ENCODE measurements at regions not wholly inside any gene's neighbourhood (a gene's known extent, or its start where the extent isn't known, plus 50 kb on each side); places are given as distances from the start of the nearest gene placed in this dataset.
"Not testable (repeated sequence)": the region's sequence is repeated elsewhere in the genome, so short reads cannot be mapped to it uniquely, and the experiment has no call there.

DNA sequence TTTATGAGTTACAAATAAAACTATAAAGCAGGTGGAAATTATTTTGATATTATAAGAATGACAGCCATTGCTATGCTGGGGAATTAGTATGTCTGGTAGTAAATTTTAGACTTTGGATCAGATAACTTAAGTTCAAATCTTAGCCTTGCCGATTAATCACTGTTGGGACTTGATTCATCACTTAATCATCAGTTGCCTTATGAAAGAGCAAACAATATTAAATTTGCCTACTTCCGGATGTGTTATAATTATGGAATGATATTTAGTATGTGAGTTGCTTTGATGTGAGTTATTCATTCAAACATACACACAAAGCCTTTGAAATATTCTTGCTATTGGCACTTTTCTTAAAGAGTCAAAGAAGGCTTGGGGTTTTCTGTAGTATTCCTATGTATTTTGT is 717.7 kb downstream of the BRINP1 start:
- no peak for DNase-seq (ENCODE audit: low read depth)

DNA sequence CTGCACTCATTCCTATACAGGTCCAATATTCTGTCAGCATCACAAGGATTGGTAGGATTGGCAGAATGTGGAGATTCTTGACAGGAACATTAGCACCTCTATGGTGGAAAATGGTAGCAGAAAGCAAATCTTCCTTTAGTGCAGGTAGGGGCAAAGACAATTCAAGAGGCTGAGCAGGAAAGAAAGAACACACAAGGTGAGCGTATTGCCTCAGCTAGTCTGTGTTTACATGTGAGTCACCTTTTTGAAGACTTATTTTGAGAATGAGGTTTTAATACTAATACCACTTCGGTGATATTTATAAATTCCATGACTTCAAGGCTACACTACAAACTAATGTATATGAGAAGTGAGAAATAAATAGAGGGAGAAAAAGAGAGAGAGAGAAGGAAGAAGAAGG is 717.0 kb downstream of the BRINP1 start:
- no peak for DNase-seq (ENCODE audit: low read depth)

DNA sequence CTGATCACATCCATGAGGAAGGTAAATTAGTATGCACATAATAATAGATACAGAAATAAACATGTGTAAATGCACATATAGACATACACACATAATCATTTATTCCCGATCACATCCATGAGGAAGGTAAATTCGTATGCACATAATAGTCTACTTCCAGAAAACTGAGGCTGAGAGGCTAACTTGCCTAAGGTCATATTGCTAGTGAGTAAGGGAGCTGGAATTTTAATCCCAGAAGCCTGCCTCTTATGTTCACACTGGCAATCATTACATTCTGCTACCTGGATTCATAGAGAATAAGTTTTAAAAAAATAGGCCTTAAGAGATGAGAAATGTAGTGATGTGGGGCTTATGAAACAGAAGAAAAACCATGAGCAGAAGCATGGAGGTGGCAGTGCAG is 716.3 kb downstream of the BRINP1 start:
- no peak for DNase-seq (ENCODE audit: low read depth)

DNA sequence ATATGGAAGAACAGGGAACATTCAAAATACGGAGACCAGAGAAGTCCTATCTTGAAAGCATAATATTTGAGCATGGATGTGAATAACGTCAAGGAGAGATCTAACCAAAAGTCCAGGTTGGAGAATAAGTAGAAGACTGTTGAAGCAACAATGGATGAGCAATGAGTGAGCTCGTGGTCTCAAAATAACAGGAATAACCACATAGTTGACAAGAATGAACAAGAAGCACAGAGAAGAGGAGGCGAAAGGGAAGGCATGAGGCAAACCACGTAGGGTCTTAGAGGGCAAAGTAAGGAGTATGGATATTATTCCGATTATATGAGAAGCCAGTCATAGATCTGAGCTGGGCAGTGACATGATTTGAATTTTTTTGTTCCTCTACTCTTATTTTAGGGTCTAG is 710.2 kb downstream of the BRINP1 start:
- DNase-seq (ENCODE audit: low read depth): no peak

DNA sequence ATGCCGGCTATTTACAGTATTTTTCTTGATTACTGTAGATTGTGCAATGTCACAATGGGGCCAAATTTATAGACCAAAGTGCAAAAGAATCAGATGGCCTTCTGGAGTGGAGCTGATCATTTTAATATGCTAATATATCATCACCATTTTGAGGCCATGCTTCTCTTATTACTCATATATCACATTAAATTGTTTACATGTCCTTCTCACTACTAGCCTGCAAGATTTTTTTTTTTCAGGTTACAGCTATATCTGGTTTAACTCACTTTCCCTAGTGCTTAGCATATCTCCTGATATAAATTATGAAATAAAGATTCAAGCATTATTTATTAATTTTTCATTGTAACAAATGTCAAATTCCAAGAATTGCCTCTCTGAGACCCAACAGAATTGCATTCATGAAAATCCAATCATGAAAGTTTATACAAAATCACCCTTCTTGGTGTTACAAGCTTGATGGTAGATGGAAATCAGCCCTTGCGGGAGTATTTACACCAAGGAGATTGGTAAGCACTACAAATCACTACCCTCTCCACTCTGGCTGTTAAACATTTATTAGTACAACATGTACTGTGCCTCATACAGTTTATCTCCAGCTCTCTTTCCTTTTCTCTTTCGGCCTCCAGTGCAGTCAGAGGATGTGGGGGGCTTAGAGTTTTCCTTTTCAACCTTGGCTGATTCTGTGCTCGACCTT is 703.9 kb downstream of the BRINP1 start:
- no peak for DNase-seq (ENCODE audit: low read depth)

DNA sequence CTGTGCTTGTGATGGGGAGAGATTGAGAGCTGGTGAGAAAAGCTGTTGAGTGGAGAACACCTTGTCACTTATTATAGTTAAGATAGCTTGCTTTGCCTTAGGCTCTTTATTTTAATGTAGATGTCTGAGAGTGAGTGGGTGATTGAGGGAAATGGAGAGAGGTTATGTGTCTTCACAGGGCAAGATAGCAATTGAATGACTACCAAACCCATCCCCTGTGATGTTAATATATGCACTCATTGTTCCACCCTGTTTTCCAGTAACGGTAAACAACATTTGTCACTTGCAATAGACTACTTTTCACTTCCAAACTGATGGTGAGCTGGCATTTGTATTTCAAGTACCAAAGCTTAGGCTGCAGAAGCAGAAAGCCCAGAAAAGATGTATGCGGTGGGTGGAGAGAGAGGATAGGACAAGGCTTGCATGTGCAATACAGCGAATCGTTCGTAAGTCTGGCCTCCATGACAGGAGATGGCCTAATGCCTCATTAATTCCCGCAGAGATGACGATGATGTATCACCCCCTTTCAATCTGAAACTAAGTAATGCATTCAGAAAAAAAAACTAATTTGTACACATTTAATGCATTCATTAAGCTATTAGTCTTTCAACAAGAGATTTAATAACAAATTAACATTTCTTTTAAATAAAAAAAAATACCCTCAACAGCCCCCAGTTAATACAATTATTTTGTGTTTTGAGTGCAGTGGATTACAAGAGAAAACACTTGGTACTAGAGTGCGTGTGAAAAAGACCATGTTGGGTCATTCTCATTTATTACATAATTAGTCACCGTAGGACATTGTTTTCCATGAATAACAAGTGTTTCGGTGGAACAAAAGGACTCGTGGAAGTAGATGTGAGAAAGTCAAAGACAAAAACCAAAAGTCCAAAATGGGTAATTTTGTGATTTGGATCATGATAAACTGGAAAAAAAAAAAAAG is 699.0 kb downstream of the BRINP1 start:
- no peak for DNase-seq (ENCODE audit: low read depth)

DNA sequence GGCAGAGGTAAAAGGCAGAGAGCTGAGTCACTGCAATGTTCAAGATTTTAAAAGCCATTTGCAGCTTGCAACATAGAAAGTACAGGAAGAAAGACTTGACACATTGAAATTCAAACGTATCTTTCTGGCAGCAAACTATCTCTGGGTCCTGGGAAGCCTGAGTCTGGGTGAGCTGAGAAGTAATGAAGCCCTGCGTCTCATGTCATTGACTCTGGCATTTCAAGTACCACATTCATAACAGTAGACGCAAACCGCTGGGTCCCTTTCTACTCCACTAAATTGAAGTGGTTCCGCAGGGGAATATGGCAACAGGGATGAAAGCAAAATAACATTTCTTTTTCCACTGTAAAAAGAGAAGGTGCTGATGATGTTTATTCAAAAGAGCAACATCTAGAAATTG is 694.3 kb downstream of the BRINP1 start:
- no peak for DNase-seq (ENCODE audit: low read depth)

DNA sequence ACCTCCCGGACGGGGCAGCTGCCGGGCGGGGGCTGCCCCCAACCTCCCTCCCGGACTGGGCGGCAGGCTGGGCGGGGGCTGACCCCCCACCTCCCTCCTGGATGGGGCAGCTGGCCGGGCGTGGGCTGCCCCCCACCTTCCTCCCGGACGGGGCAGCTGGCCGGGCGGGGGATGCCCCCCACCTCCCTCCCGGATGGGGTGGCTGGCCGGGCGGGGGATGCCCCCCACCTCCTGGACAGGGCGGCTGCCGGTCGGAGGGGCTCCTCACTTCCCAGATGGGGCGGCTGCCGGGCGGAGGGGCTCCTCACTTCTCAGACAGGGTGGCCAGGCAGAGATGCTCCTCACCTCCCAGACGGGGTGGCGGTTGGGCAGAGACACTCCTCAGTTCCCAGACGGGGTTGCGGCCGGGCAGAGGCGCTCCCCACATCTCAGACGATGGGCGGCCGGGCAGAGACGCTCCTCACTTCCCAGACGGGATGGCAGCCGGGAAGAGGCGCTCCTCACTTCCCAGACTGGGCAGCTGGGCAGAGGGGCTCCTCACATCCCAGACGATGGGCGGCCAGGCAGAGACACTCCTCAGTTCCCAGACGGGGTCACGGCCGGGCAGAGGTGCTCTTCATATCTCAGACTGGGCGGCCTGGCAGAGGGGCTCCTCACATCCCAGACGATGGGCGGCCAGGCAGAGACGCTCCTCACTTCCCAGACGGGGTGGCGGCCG is 691.1 kb downstream of the BRINP1 start:
- DNase-seq (ENCODE audit: low read depth): not testable (repeated sequence)

DNA sequence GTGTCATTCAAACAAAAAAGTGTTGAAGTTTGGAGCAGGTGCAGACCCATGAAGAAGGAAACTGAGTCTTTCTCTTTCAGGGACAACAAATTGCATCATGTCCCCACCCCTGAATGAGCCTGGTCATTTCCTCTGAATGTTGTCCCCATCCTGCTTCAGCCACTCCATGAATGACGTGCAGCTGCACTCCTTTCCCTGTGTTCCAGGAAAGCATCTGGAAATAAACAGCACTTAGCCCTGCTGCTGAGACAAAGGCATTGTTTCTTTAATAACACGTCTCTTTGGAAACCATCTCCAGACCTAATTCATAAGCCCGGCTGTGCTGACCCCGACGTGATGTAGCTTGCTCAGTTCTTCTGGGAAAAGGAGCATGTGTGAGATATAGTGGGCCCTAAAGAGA is 682.3 kb downstream of the BRINP1 start:
- DNase-seq (ENCODE audit: low read depth): no peak

DNA sequence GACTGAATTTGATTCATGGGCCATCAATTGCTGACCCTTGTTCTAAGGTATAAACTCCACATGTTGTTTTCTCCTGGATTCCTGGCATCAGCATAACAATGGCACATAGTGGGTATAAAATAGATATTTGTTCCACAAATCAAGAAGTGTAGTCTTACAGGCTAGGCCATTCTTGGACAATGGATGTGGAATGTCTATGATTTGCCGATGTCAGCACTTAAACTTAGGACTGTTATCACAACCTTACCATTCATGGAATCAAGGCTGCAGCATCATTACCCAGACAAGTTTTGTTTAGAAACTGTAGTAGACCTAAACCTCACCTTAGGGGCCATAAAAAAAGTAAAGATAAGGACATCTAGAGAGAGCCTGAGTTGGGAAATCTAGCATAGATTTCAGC is 680.0 kb downstream of the BRINP1 start:
- DNase-seq (ENCODE audit: low read depth): no peak

DNA sequence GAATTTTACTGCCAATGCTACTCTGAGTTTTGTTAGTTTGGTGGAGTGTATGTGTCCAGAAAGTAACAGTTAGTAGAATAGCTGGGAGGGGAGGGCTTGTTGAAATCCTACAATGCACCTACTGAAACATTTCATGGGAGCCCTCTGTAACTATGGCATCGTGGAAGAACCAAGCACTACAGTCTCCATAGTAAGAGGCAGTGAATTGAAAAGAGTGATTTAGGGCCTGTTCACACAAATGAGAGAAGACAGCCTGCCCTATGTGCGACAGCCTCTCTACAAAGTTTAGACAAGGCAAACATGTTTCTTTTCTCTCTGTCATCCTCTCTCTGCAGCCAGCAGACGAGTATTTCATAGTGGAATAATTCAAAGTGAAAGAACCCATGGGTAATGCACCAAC is 676.6 kb downstream of the BRINP1 start:
- DNase-seq (ENCODE audit: low read depth): no peak

DNA sequence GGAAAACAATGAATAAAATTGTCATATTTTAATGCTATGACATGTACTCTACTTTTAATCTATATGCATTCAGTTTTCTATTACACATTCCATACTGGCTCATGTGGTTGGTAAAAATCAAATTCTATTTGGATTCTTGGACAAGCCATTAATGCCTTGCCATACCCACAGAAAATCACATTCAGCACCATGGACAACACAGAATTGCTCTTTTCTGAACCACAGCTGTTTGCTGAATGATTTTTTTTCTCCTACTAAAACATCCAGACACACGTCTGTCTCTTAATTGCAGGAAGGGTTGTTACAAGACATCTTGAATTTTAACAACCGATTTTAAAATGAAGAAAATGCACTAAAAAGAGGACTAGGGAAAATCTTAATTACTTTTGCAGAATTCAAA is 675.6 kb downstream of the BRINP1 start:
- DNase-seq (ENCODE audit: low read depth): no peak

DNA sequence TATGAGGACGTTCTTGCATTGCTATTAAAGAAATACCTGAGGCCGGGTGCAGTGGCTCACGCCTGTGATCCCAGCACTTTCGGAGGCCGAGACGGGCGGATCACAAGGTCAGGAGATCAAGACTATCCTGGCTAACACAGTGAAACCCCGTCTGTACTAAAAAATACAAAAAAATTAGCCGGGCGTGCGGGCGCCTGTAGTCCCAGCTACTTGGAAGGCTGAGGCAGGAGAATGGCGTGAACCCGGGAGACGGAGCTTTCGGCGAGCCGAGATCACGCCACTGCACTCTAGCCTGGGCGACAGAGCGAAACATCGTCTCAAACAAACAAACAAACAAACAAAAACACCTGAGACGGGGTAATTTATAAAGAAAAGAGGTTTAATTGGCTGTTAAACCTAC is 674.0 kb downstream of the BRINP1 start:
- DNase-seq (ENCODE audit: low read depth): not testable (repeated sequence)

DNA sequence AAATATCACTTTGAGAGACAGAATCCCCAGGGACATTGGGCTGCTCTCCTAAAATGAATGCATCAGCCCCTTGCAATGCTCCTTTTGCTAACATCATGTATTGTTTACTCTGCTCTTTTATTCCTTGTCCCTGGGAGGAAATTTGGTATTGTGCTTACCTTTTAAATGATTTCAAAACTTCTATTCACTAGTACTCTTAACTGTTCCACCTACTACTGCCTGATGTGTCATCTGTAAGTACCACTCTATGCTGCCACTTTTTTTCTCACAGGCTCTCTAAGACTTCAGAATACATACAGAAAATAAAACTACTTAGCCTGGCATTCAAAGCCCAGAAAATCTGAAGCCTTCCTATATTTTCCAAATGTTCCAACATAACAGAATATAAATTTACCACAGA is 667.2 kb downstream of the BRINP1 start:
- no peak for DNase-seq (ENCODE audit: low read depth)

DNA sequence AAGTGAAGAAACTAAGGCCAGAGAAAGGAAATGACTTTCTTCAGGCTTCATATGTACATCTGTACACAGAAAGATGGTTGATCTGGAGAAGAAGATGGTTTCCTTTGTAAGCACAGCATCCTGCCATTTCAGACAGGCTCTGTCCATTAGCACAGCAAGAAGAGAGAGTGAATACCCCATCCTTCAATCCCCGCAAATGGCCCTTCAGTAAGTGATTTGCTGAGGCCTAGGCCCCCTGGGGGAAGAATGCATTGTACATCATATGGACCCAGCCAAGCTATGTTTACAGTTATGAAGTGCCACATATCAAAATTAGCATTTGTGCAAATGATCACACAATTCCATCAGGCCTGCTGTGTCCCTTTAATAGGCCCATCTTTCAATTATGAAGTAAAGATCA is 657.4 kb downstream of the BRINP1 start:
- DNase-seq (ENCODE audit: low read depth): no peak

DNA sequence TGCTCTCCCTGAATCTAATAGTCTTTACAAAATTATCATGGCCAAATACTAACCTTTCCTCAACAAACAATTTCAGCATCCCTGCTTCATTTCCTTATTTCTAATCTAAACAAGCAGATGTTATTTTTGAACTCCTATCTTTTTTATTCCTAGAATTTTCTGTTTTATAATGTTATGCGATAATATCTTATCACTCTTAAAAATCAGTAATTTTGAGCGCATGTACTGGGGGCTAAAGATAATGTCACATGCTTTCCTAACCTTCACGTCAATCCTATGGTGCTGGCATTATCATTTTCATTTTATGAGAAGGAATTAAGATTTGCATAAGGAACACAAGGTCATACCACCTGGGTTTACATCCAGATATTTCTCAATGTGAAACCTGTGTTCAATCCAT is 648.0 kb downstream of the BRINP1 start:
- DNase-seq (ENCODE audit: low read depth): no peak

DNA sequence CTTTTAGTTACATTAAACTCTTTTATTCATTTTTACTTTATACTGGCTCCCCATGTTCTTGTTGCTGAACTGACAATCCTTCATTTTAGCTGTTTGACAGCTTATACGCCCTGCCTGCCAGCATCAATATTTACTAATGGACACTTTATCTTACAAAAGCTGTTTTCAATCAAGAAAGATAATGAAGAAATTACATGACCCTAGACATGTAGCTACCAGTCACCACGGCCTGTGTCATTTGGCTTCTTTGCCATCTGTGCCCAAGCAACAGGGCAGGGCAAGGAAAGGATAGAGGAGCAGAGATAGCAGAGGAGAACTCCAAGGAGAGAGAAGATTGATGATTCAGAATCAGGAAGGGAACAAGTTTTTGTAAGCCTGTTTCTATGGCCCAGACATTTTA is 647.3 kb downstream of the BRINP1 start:
- DNase-seq (ENCODE audit: low read depth): no peak

DNA sequence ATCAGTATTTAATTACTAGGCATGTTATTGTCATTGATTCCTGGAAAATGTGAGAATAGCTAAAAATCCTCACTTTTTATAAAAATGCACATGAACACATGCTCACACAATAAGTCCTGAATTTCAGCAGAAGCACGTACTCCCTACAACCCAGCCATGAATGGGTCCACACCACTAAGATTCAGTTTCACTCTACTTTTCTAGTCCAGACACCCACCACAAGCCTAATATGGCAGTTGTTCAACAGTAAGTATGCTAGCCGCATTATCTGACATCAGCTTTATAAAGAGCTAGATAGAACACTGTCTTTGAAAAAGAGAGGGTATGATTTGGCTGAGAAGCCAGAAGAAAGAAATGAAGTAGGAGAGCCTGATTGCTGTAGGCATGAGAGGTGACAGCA is 639.3 kb downstream of the BRINP1 start:
- DNase-seq (ENCODE audit: low read depth): no peak

DNA sequence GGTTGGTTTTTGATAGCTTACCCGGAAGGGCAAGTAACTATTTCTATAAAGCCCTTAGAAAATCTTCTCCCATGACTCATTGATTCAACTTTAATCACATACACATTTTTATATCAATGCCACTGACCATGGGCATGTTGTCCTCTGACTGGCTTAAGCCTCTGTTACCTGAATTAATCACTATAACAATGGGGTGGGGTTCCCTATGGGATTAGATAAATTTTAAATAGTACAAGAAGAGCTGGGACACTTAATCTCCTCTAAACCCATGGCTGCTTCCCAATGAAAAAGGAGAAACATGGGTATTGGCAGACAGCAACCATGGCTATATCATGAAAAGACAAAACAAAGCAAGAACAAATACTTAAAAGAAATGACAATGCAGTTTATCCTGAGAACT is 636.2 kb downstream of the BRINP1 start:
- no peak for DNase-seq (ENCODE audit: low read depth)

DNA sequence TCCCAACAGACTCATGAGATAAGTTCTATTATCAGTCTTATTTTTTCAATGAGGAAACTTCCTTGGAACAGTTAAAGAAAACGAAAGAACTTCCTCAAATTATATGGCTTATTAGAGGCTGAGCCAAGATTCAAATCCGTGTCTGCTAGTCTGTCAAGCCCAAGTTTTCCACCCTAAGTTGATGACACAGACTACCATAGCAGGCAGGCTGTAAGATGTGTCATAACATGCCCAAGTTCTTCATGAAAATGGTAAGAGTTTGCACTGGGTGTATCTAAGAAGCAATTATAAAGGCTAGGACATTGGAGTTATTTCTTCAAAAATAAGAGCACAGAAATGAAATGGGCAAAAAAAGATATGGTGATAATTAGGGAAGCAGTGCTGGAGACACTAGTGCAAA is 634.5 kb downstream of the BRINP1 start:
- no peak for DNase-seq (ENCODE audit: low read depth)

DNA sequence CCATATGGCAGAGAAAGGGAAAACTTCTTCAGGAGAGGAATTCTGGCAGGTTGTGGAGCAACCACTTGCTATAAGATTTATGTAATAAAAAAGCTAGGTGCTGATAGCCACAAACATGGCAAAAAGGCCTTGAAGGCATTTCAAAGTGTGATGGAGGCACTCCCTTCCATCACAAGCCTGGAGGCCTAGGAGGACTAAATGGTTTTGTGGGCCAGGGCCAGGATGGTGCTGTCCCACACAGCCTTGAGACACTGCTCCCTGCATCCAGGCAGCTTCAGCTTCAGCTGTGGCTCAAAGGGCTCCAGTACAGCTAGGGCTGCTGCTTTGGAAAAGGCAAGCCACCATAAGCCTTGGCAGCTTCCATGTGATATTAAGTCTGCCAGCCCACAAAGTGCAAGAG is 632.8 kb downstream of the BRINP1 start:
- no peak for DNase-seq (ENCODE audit: low read depth)

DNA sequence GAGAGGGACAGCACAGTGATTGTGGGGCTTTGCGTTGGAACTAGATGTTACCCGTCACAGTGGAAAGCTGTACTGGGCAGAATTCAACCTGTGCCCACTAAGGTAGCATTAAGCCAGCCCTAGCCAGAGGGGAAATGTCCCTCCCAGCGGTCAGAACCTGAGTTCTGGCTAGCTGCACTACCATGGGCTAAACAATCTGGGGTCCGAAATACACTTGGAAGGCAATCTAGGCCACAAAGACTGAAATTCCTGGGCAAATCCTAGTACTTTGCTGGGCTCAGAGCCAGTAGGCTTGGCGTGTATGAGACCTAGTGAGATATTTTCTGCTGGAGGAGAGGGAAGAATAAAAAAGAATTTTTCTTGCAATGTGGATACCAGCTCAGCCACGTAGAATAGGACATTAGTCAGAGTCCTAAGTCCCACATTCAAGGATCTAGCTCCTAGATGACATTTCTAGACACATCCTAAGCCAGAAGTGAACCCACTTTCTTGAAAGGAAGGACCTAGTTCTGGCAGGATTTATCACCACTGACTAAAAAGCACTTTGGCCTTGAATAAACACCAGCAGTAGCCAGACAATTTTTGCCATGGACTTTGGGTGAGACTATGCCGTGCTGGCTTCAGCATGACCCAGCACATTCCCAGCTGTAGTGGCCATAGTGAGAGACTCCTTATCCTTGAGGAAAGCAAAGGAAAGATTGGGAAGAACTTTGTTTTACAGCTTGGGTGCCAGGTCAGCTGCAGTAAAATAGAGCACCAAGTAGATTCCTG is 618.0 kb downstream of the BRINP1 start:
- DNase-seq (ENCODE audit: low read depth): no peak

All from CMK (cell line).